HPDE6-E6E7 (cell line): ENCODE measurements at regions not wholly inside any gene's neighbourhood (a gene's known extent, or its start where the extent isn't known, plus 50 kb on each side); places are given as distances from the start of the nearest gene placed in this dataset.
"Not testable (repeated sequence)": the region's sequence is repeated elsewhere in the genome, so short reads cannot be mapped to it uniquely, and the experiment has no call there.

Experiments
- DNase-seq: peaks from one replicate; pipeline ENCODE4 v3.0.0; 2011; ENCODE audit warnings: missing footprints; ENCODE audit errors: extremely low spot score

- no peak for DNase-seq
These were observed 326.7 kb upstream of the GRAMD2B start for GRCh38 chr5:126096442-126097006.

- no peak for DNase-seq
These were observed 325.3 kb upstream of the GRAMD2B start for GRCh38 chr5:126097876-126098275.

- no peak for DNase-seq
These were observed 324.7 kb upstream of the GRAMD2B start for GRCh38 chr5:126098330-126099017.

GRCh38 chr5:126099077-126099476 is 324.1 kb upstream of the GRAMD2B start:
- no peak for DNase-seq

GRCh38 chr5:126100767-126101166 is 322.4 kb upstream of the GRAMD2B start:
- no peak for DNase-seq

GRCh38 chr5:126101901-126102300 is 321.3 kb upstream of the GRAMD2B start:
- no peak for DNase-seq

- DNase-seq: no peak
These were observed 320.2 kb upstream of the GRAMD2B start for GRCh38 chr5:126103050-126103449.

- DNase-seq: no peak
These were observed 319.3 kb upstream of the GRAMD2B start for GRCh38 chr5:126103868-126104267.

GRCh38 chr5:126104341-126104740 is 318.9 kb upstream of the GRAMD2B start:
- DNase-seq: no peak

GRCh38 chr5:126104951-126105350 is 318.3 kb upstream of the GRAMD2B start:
- no peak for DNase-seq

GRCh38 chr5:126106029-126106428 is 317.2 kb upstream of the GRAMD2B start:
- DNase-seq: peak; percentile 60

- no peak for DNase-seq
These were observed 315.8 kb upstream of the GRAMD2B start for GRCh38 chr5:126107381-126107780.

- DNase-seq: peak; percentile 44
These were observed 314.7 kb upstream of the GRAMD2B start for GRCh38 chr5:126108470-126108869.

- no peak for DNase-seq
These were observed 308.1 kb upstream of the GRAMD2B start for GRCh38 chr5:126115059-126115629.

GRCh38 chr5:126117044-126117443 is 306.2 kb upstream of the GRAMD2B start:
- no peak for DNase-seq

GRCh38 chr5:126119887-126120442 is 303.2 kb upstream of the GRAMD2B start:
- no peak for DNase-seq

- DNase-seq: no peak
These were observed 302.3 kb upstream of the GRAMD2B start for GRCh38 chr5:126120939-126121338.

- DNase-seq: no peak
These were observed 300.3 kb upstream of the GRAMD2B start for GRCh38 chr5:126122942-126123341.

GRCh38 chr5:126124706-126125345 is 298.4 kb upstream of the GRAMD2B start:
- DNase-seq: peak; percentile 9

- no peak for DNase-seq
These were observed 297.8 kb upstream of the GRAMD2B start for GRCh38 chr5:126125407-126125806.

- DNase-seq: no peak
These were observed 296.6 kb upstream of the GRAMD2B start for GRCh38 chr5:126126574-126126973.

GRCh38 chr5:126127371-126127770 is 295.8 kb upstream of the GRAMD2B start:
- DNase-seq: not testable (repeated sequence)

GRCh38 chr5:126129431-126129830 is 293.8 kb upstream of the GRAMD2B start:
- no peak for DNase-seq
